GM19025 (cell line): ENCODE measurements at regions not wholly inside any gene's neighbourhood (a gene's known extent, or its start where the extent isn't known, plus 50 kb on each side); places are given as distances from the start of the nearest gene placed in this dataset.
"Not testable (repeated sequence)": the region's sequence is repeated elsewhere in the genome, so short reads cannot be mapped to it uniquely, and the experiment has no call there.

Experiments used
- ATAC-seq: cut with Tn5 transposase; IDR thresholded peaks from one replicate; pipeline ENCODE4 v1.9.1; 2021; ENCODE audit warnings: mild to moderate bottlenecking, low read depth, moderate library complexity; ENCODE audit not compliant: unreplicated experiment

- no peak for ATAC-seq
Observed at GRCh38 chr12:97968641-97969197, 506.1 kb downstream of the RMST start.

- no peak for ATAC-seq
Observed at GRCh38 chr12:97977870-97978405, 515.3 kb downstream of the RMST start.

GRCh38 chr12:97982684-97983083, 520.1 kb downstream of the RMST start:
- no peak for ATAC-seq

GRCh38 chr12:97983796-97984195, 521.2 kb downstream of the RMST start:
- no peak for ATAC-seq

- ATAC-seq, result no peak
Observed at GRCh38 chr12:97984436-97984835, 521.8 kb downstream of the RMST start.

- no peak for ATAC-seq
Observed at GRCh38 chr12:97984974-97985580, 522.5 kb downstream of the RMST start.

GRCh38 chr12:97985834-97986233, 523.2 kb downstream of the RMST start:
- no peak for ATAC-seq

GRCh38 chr12:97988588-97988987, 526.0 kb downstream of the RMST start:
- not testable (repeated sequence) for ATAC-seq

- ATAC-seq, result no peak
Observed at GRCh38 chr12:97989366-97989940, 525.9 kb upstream of the TMPO start.

GRCh38 chr12:97994746-97995484, 520.5 kb upstream of the TMPO start:
- no peak for ATAC-seq

- ATAC-seq, result no peak
Observed at GRCh38 chr12:97995559-97995958, 519.8 kb upstream of the TMPO start.

- ATAC-seq, result no peak
Observed at GRCh38 chr12:98001430-98001829, 514.0 kb upstream of the TMPO start.

GRCh38 chr12:98002887-98003493, 512.4 kb upstream of the TMPO start:
- ATAC-seq, result no peak

GRCh38 chr12:98007963-98008362, 507.4 kb upstream of the TMPO start:
- ATAC-seq, result no peak

- ATAC-seq, result no peak
Observed at GRCh38 chr12:98013560-98013959, 501.8 kb upstream of the TMPO start.

GRCh38 chr12:98018836-98019235, 496.6 kb upstream of the TMPO start:
- ATAC-seq, result no peak

- no peak for ATAC-seq
Observed at GRCh38 chr12:98020376-98020775, 495.0 kb upstream of the TMPO start.

- ATAC-seq, result no peak
Observed at GRCh38 chr12:98022961-98023360, 492.4 kb upstream of the TMPO start.

- no peak for ATAC-seq
Observed at GRCh38 chr12:98037401-98038140, 477.8 kb upstream of the TMPO start.

GRCh38 chr12:98042668-98043067, 472.7 kb upstream of the TMPO start:
- no peak for ATAC-seq
